Esophagus muscularis mucosa (tissue), 4 donors: ENCODE measurements at regions not wholly inside any gene's neighbourhood (a gene's known extent, or its start where the extent isn't known, plus 50 kb on each side); places are given as distances from the start of the nearest gene placed in this dataset.

ENCODE experiments used
- DNase-seq: peaks from one replicate; pipeline ENCODE4 v3.0.0-alpha.2; 2017; ENCODE audit errors: extremely low spot score
- H3K27ac ChIP-seq, 4 donors: fragments of 200-600 bp; sonication (generic); replicated peaks in 1 of 4; 1 replicate in 3 of 4; 2 replicates in 1 of 4; pipeline ENCODE4 v1.5.1; 2016 to 2019; ENCODE audit warnings: mild to moderate bottlenecking in 1 of 4
- H3K27me3 ChIP-seq, 4 donors: fragments of 200-600 bp; sonication (generic); one replicate each; pipeline versions ENCODE4 v1.5.1 to v1.6.0; 2016 to 2019
- H3K36me3 ChIP-seq, 4 donors: fragments of 200-600 bp; sonication (generic); one replicate each; pipeline ENCODE4 v1.5.1; 2016 to 2019
- H3K4me1 ChIP-seq, 4 donors: fragments of 200-600 bp; sonication (generic); one replicate each; pipeline ENCODE4 v1.5.1; 2016 to 2019
- H3K4me3 ChIP-seq, 4 donors: fragments of 200-600 bp; sonication (generic); 1 replicate in 2 of 4; 2 replicates in 2 of 4; pipeline ENCODE4 v1.5.1; 2016 to 2019; ENCODE audit warnings: mild to moderate bottlenecking in 4 of 4, moderate library complexity in 1 of 4
- H3K9me3 ChIP-seq, 4 donors: fragments of 200-600 bp; sonication (generic); 1 replicate in 3 of 4; 2 replicates in 1 of 4; pipeline ENCODE4 v1.5.1; 2016 to 2019
- CTCF ChIP-seq, 3 experiments: fragments of 200-600 bp in 2 of 3; fragments of 450-650 bp in 1 of 3; sonication (generic) in 2 of 3; IDR thresholded peaks; one replicate each; pipeline ENCODE4 v1.5.1; 2017 to 2019; ENCODE audit warnings: antibody characterized with exemption in 3 of 3, mild to moderate bottlenecking in 2 of 3, moderate library complexity in 1 of 3
- EP300 ChIP-seq: sonication (generic); formaldehyde crosslinking; IDR thresholded peaks from one replicate; pipeline ENCODE4 v1.6.1; 2017; ENCODE audit warnings: antibody characterized with exemption
- POLR2A ChIP-seq: fragments of 450-650 bp; IDR thresholded peaks from one replicate; pipeline ENCODE4 v1.6.1; 2017; ENCODE audit warnings: antibody characterized with exemption, moderate library complexity, mild to moderate bottlenecking, low read depth
- POLR2AphosphoS5 ChIP-seq, 2 donors: sonication (generic); formaldehyde crosslinking; IDR thresholded peaks; one replicate each; pipeline ENCODE4 v1.6.1; 2017; ENCODE audit warnings: antibody characterized with exemption in 2 of 2
- WGBS: methylation state at CpG from one replicate; pipeline ENCODE4 v1.1.5; 2018; 5-methylcytosine and 5-hydroxymethylcytosine counted together
- intact Hi-C: fragments of 100-400 bp; cut with DNase I; formaldehyde crosslinking; loops from one replicate; pipeline ENCODE4 v1.15.1; 2023

GRCh38 chr16:85554114-85554888 lies 58.8 kb upstream of the GSE1 start:
- Histone ChIP-seq H3K4me1 (peaks cover 31 to 75% (median 61%) of the 10 kb centered on the region in 4 donors), H3K4me3 (peak overlapping the region; percentile 74 to 85 (median 82)), H3K36me3 (no peaks in the 10 kb centered on the region), H3K27ac (peak overlapping the region; percentile 79 to 88 (median 84)), H3K27me3 (no peaks in the 10 kb centered on the region), H3K9me3 (no peaks in the 10 kb centered on the region)
- WGBS: under 1% methylated on average over 33 of the region's 49 CpGs
- DNase-seq: no peak
- TF ChIP-seq POLR2A: no peak
- peak; percentile 13 to 46 for TF ChIP-seq POLR2AphosphoS5 (IDR thresholded peaks at IDR 0.05)
- intact Hi-C loops: loop anchor here (2.0 kb wide), 1 partner anchor 56 kb away; no protein-coding TSS in a partner anchor

GRCh38 chr16:85554889-85555718 lies 58.0 kb upstream of the GSE1 start:
- WGBS: 0% methylated on average over 47 of the region's 62 CpGs
- peaks cover 33 to 80% (median 66%) of the 10 kb centered on the region in 4 donors for H3K4me1 ChIP-seq

GRCh38 chr16:85555719-85556455 lies 57.2 kb upstream of the GSE1 start:
- Histone ChIP-seq H3K9me3 (no peaks in the 10 kb centered on the region), H3K4me1 (peaks cover 30 to 73% (median 65%) of the 10 kb centered on the region in 4 donors), H3K36me3 (no peaks in the 10 kb centered on the region), H3K27me3 (no peaks in the 10 kb centered on the region), H3K27ac (peak overlapping the region; percentile 79 to 88 (median 84)), H3K4me3 (peak overlapping the region; percentile 74 to 85 (median 82))
- TF ChIP-seq CTCF (IDR thresholded peaks at IDR 0.05) (no peak), POLR2AphosphoS5 (IDR thresholded peaks at IDR 0.05) (peak in 1 of 2 donors; percentile 8), EP300 (no peak), POLR2A (no peak)
- intact Hi-C loops: loop anchor here (2.0 to 5.0 kb wide), 2 partner anchors 55 to 134 kb away; no protein-coding TSS in a partner anchor
- no peak for DNase-seq
- WGBS: 0% methylated on average over 41 of the region's 43 CpGs

More at GRCh38 chr16:85554889-85555718, 58.0 kb upstream of the GSE1 start:
- Histone ChIP-seq H3K9me3 (no peaks in the 10 kb centered on the region), H3K4me3 (peak overlapping the region; percentile 74 to 85 (median 82)), H3K36me3 (no peaks in the 10 kb centered on the region), H3K27ac (peak overlapping the region; percentile 79 to 88 (median 84)), H3K27me3 (no peaks in the 10 kb centered on the region)
- no peak for DNase-seq
- TF ChIP-seq POLR2A (no peak), EP300 (no peak), CTCF (IDR thresholded peaks at IDR 0.05) (peak in 1 of 3 experiments; percentile 2), POLR2AphosphoS5 (IDR thresholded peaks at IDR 0.05) (peak; percentile 22 to 31)
- intact Hi-C loops: loop anchor here (2.0 to 5.0 kb wide), 2 partner anchors 56 to 133 kb away; no protein-coding TSS in a partner anchor

GRCh38 chr16:85556456-85557082 lies 56.6 kb upstream of the GSE1 start:
- H3K36me3 ChIP-seq: no peaks in the 10 kb centered on the region
- no peak for DNase-seq
- 0% methylated on average over 10 of the region's 65 CpGs for WGBS
- no peak for TF ChIP-seq CTCF (IDR thresholded peaks at IDR 0.05)
- TF ChIP-seq POLR2AphosphoS5 (IDR thresholded peaks at IDR 0.05): peak in 1 of 2 donors; percentile 3
- TF ChIP-seq EP300: no peak
- TF ChIP-seq POLR2A: no peak
- peak overlapping the region; percentile 74 to 85 (median 82) for H3K4me3 ChIP-seq
- intact Hi-C loops: loop anchor here (5.0 kb wide), 1 partner anchor 134 kb away; no protein-coding TSS in a partner anchor
- peaks cover 37 to 75% (median 71%) of the 10 kb centered on the region in 4 donors for H3K4me1 ChIP-seq
- H3K27ac ChIP-seq: peak overlapping the region; percentile 79 to 88 (median 84)
- H3K9me3 ChIP-seq: no peaks in the 10 kb centered on the region
- H3K27me3 ChIP-seq: no peaks in the 10 kb centered on the region
